Prostate gland (tissue), 2 donors: ENCODE measurements at regions not wholly inside any gene's neighbourhood (a gene's known extent, or its start where the extent isn't known, plus 50 kb on each side); places are given as distances from the start of the nearest gene placed in this dataset.

Source experiments
- CTCF ChIP-seq, 4 experiments: fragments of 200-600 bp in 2 of 4; fragments of 450-650 bp in 2 of 4; sonication (generic) in 2 of 4; IDR thresholded peaks; 1 replicate in 3 of 4; 2 replicates in 1 of 4; pipeline ENCODE4 v1.5.1; 2016 to 2019; ENCODE audit warnings: antibody characterized with exemption in 4 of 4, mild to moderate bottlenecking in 2 of 4, moderate library complexity in 2 of 4
- POLR2A ChIP-seq: fragments of 450-650 bp; IDR thresholded peaks from one replicate; pipeline ENCODE4 v1.6.1; 2016; ENCODE audit warnings: antibody characterized with exemption, mild to moderate bottlenecking

- TF ChIP-seq CTCF (IDR thresholded peaks at IDR 0.05) (no peak), POLR2A (no peak)
Measured at GRCh38 chr12:34327671-34328070, 305.4 kb downstream of the ALG10 start.
